ENCODE measurements at regions not wholly inside any gene's neighbourhood (a gene's known extent, or its start where the extent isn't known, plus 50 kb on each side); places are given as distances from the start of the nearest gene placed in this dataset.

- TF ChIP-seq CTCF (conservative IDR thresholded peaks at IDR 0.05 in 1 of 2, IDR thresholded peaks at IDR 0.05 in 1 of 2; ENCODE audit: extremely low read depth in 1 of 2, insufficient read depth in 1 of 2, low read depth in 1 of 2, low read length in 2 of 2) (no peak), EZH2 (IDR thresholded peaks at IDR 0.05; ENCODE audit: borderline replicate concordance, low read length) (no peak)
These were observed 406.1 kb upstream of the PDE3A start for GRCh38 chr12:19962192-19962591.

Data from mammary epithelial cell (primary cell).